K562 (cell line): ENCODE measurements at regions not wholly inside any gene's neighbourhood (a gene's known extent, or its start where the extent isn't known, plus 50 kb on each side); places are given as distances from the start of the nearest gene placed in this dataset.

ENCODE experiments used
- ATAC-seq: fragments of 200-7000 bp; cut with Tn5 transposase; 3 replicates; pipeline ENCODE4 v1.9.1; 2020; ENCODE audit warnings: moderate library complexity
- BruUV-seq: library from RNA; stranded (reverse); fragments of 400-500 nt; replicated peaks from 2 replicates; lab custom pipeline; 2021; lab: Mats Ljungman, UMichigan
- CTCF ChIA-PET: fragments of 300-600 bp; formaldehyde crosslinking; extraction: SDS; loops from one replicate; lab custom pipeline; 2021; ENCODE audit warnings: low intra/inter-chr PET ratio; lab: Yijun Ruan, JAX
- POLR2A ChIA-PET: fragments of 300-600, 350-650 bp; sonication (Branson Sonifier 250); formaldehyde crosslinking; extraction: SDS; loops from one replicate; lab custom pipeline; 2021; ENCODE audit warnings: antibody characterized with exemption, inconsistent platforms; lab: Yijun Ruan, JAX
- DNase-seq, 4 experiments: peaks; one replicate each; pipeline versions ENCODE4 v3.0.0 to v3.0.0-alpha.2; 2011 to 2018; ENCODE audit warnings: low spot score in 3 of 4, mixed read lengths in 3 of 4; ENCODE audit errors: extremely low read depth in 1 of 4
- FAIRE-seq: peaks from 2 replicates; lab custom pipeline; 2011; peaks lifted over from hg19 to GRCh38; lab: Jason Lieb, UNC
- H2AFZ ChIP-seq: 2 replicates; pipeline ENCODE4 v1.6.0; 2011; ENCODE audit warnings: low read depth, low read length, control low read depth, inconsistent platforms
- H3K27ac ChIP-seq: fragments of 200-600 bp; 3 replicates; pipeline ENCODE4 v1.8.0; 2011; ENCODE audit warnings: low read depth, mild to moderate bottlenecking, control low read depth, inconsistent platforms, low read length, moderate library complexity, mixed read lengths; ENCODE audit errors: extremely low read depth
- H3K27me3 ChIP-seq, 2 experiments: fragments of 300-600 bp in 1 of 2; 2 replicates in 1 of 2; 3 replicates in 1 of 2; pipeline versions ENCODE4 v1.6.0 to v1.8.0; 2011; ENCODE audit warnings: inconsistent platforms in 2 of 2, low read length in 2 of 2, mild to moderate bottlenecking in 1 of 2, mixed read lengths in 1 of 2, moderate library complexity in 1 of 2; ENCODE audit not compliant: control insufficient read depth in 2 of 2, insufficient read depth in 2 of 2
- H3K36me3 ChIP-seq: fragments of 300-600 bp; 3 replicates; pipeline ENCODE4 v1.8.0; 2011; ENCODE audit warnings: mild to moderate bottlenecking, low read length, inconsistent platforms; ENCODE audit not compliant: control insufficient read depth, insufficient read depth
- H3K4me1 ChIP-seq, 2 experiments: fragments of 200-600 bp in 1 of 2; replicated peaks in 1 of 2; 2 replicates in 1 of 2; 3 replicates in 1 of 2; pipeline versions ENCODE4 v1.5.1 to v1.8.0; 2011; ENCODE audit warnings: inconsistent platforms in 2 of 2, low read length in 2 of 2, mild to moderate bottlenecking in 1 of 2, mixed read lengths in 1 of 2, moderate library complexity in 1 of 2; ENCODE audit not compliant: control insufficient read depth in 2 of 2, insufficient read depth in 2 of 2
- H3K4me2 ChIP-seq: 2 replicates; pipeline ENCODE4 v1.6.1; 2011; ENCODE audit warnings: low read length, control low read depth, inconsistent platforms, mixed read lengths; ENCODE audit not compliant: insufficient read depth
- H3K4me3 ChIP-seq: fragments of 200-600 bp; sonication (generic), shearing (Covaris generic); 2 replicates; pipeline ENCODE4 v1.5.1; 2016; ENCODE audit warnings: control low read depth, inconsistent platforms
- H3K79me2 ChIP-seq: fragments of 200-600 bp; 3 replicates; pipeline ENCODE4 v1.8.0; 2011; ENCODE audit warnings: low read length, inconsistent platforms; ENCODE audit not compliant: control insufficient read depth, insufficient read depth
- H3K9ac ChIP-seq, 2 experiments: 2 replicates each; pipeline versions ENCODE4 v1.6.0 to v1.6.1; 2011; ENCODE audit warnings: low read depth in 2 of 2, low read length in 2 of 2, control low read depth in 1 of 2, inconsistent platforms in 1 of 2, mild to moderate bottlenecking in 1 of 2, mixed read lengths in 1 of 2; ENCODE audit not compliant: insufficient read depth in 1 of 2
- H3K9me1 ChIP-seq: one replicate; pipeline ENCODE4 v1.6.0; 2011; ENCODE audit warnings: inconsistent platforms, mild to moderate bottlenecking, low read length, moderate library complexity; ENCODE audit not compliant: control insufficient read depth, insufficient read depth
- H3K9me3 ChIP-seq: replicated peaks from 2 replicates; pipeline ENCODE4 v1.5.1; 2011; ENCODE audit warnings: low read depth, low read length, inconsistent platforms; ENCODE audit not compliant: control insufficient read depth, insufficient read depth
- H4K20me1 ChIP-seq: replicated peaks from 2 replicates; pipeline ENCODE4 v1.6.1; 2011; ENCODE audit warnings: low read length, inconsistent platforms, mixed read lengths; ENCODE audit not compliant: control insufficient read depth, insufficient read depth
- ARID1B ChIP-seq: fragments of 450-650 bp; IDR thresholded peaks from 2 replicates; pipeline ENCODE4 v1.6.1; 2016; ENCODE audit warnings: antibody characterized with exemption, mild to moderate bottlenecking, inconsistent platforms
- EHMT2 ChIP-seq: fragments of 450-650 bp; IDR thresholded peaks from 2 replicates; pipeline ENCODE4 v1.6.1; 2018; ENCODE audit warnings: antibody characterized with exemption
- GATAD2B ChIP-seq: fragments of 450-650 bp; IDR thresholded peaks from 2 replicates; pipeline ENCODE4 v1.6.1; 2017; ENCODE audit warnings: mild to moderate bottlenecking, borderline replicate concordance
- MIER1 ChIP-seq: fragments of 450-650 bp; IDR thresholded peaks from 2 replicates; pipeline ENCODE4 v1.6.1; 2016; ENCODE audit warnings: antibody characterized with exemption, mild to moderate bottlenecking, low read depth
- NUFIP1 ChIP-seq: fragments of 450-650 bp; IDR thresholded peaks from 2 replicates; pipeline ENCODE4 v1.6.1; 2018; ENCODE audit not compliant: partially characterized antibody
- PPARD ChIP-seq: fragments of 250-450 bp; sonication (Bioruptor Pico); IDR thresholded peaks from 2 replicates; pipeline ENCODE4 v1.8.0; 2022; ENCODE audit warnings: inconsistent platforms, mild to moderate bottlenecking, moderate library complexity
- RBBP5 ChIP-seq: fragments of 200-600 bp; sonication (generic); IDR thresholded peaks from 2 replicates; pipeline ENCODE4 v1.6.1; 2012; ENCODE audit warnings: borderline replicate concordance, mild to moderate bottlenecking, low read length, control low read depth, inconsistent platforms; ENCODE audit not compliant: insufficient read depth, poor library complexity, severe bottlenecking
- RBM34 ChIP-seq: fragments of 200-400 bp; formaldehyde crosslinking; IDR thresholded peaks from 2 replicates; pipeline ENCODE4 v1.6.1; 2018; ENCODE audit warnings: low read length, borderline replicate concordance; ENCODE audit not compliant: insufficient read depth
- ZNF124 ChIP-seq: sonication (generic); formaldehyde crosslinking; IDR thresholded peaks from 2 replicates; pipeline ENCODE4 v1.8.1; 2022; ENCODE audit warnings: missing genetic modification reagents
- WGBS: fragments of 100-300 bp; shearing (Covaris generic); methylation state at CpG from one replicate; pipeline ENCODE4 v1.1.6; 2016; ENCODE audit warnings: low coverage, mixed read lengths; ENCODE audit not compliant: insufficient coverage; ENCODE audit errors: missing lambda C conversion rate; 5-methylcytosine and 5-hydroxymethylcytosine counted together
- in situ Hi-C: fragments of 300-500 bp; cut with MboI; formaldehyde crosslinking; loops from 4 replicates; pipeline ENCODE4 v1.15.0; 2018; ENCODE audit warnings: inconsistent platforms, mixed read lengths
- intact Hi-C: fragments of 100-400 bp; cut with micrococcal nuclease; formaldehyde crosslinking; loops from 2 replicates; pipeline ENCODE4 v1.14.2; 2022
- TF ChIP-seq, protein P1 (sequence below): fragments of 450-650 bp; formaldehyde crosslinking; IDR thresholded peaks from 2 replicates; pipeline ENCODE4 v1.4.0; 2020; ENCODE audit warnings: mild to moderate bottlenecking
- TF ChIP-seq, protein P2 (sequence below): fragments of 250-450 bp; sonication (Bioruptor Pico); IDR thresholded peaks from 2 replicates; pipeline ENCODE4 v1.5.0; 2021; ENCODE audit warnings: mild to moderate bottlenecking, borderline replicate concordance
- TF ChIP-seq, protein P3 (sequence below), 2 experiments: fragments of 450-650 bp; formaldehyde crosslinking in 1 of 2; IDR thresholded peaks; 2 replicates each; pipeline versions ENCODE4 v1.4.0 to v1.6.1; 2014 to 2020; ENCODE audit warnings: mild to moderate bottlenecking in 2 of 2, borderline replicate concordance in 1 of 2, low read depth in 1 of 2

DNA sequence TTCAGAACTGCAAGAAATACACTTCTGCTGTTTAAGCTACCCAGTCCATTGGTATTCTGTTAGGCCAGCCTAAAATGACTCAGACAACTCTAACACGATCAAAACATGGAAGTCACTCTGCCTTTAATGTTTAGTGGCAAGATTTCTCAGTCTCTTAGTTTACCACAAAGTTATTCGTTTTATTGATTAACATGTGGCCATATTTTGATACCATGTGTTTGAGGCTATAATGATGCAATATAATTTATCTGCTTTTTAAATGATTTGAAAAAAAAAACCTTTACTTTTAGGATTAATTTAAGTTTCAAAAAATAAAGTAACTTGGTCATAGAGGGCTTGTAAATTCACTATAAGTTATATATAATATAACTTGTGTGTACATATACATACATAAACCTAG lies 223.4 kb downstream of the SPRY2 start:
- 0% methylated on average over 2 of the region's 2 CpGs for WGBS
- POLR2A ChIA-PET = no interaction called here
- intact Hi-C loops = no loop called here
- no peak for TF ChIP-seq NUFIP1
- TF ChIP-seq, protein P1, sequence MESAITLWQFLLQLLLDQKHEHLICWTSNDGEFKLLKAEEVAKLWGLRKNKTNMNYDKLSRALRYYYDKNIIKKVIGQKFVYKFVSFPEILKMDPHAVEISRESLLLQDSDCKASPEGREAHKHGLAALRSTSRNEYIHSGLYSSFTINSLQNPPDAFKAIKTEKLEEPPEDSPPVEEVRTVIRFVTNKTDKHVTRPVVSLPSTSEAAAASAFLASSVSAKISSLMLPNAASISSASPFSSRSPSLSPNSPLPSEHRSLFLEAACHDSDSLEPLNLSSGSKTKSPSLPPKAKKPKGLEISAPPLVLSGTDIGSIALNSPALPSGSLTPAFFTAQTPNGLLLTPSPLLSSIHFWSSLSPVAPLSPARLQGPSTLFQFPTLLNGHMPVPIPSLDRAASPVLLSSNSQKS = no peak
- TF ChIP-seq MIER1 = no peak
- no peak for TF ChIP-seq ZNF124 (CRISPR knock-in tag)
- TF ChIP-seq RBM34 = no peak
- no peak for TF ChIP-seq EHMT2
- TF ChIP-seq, protein P2, sequence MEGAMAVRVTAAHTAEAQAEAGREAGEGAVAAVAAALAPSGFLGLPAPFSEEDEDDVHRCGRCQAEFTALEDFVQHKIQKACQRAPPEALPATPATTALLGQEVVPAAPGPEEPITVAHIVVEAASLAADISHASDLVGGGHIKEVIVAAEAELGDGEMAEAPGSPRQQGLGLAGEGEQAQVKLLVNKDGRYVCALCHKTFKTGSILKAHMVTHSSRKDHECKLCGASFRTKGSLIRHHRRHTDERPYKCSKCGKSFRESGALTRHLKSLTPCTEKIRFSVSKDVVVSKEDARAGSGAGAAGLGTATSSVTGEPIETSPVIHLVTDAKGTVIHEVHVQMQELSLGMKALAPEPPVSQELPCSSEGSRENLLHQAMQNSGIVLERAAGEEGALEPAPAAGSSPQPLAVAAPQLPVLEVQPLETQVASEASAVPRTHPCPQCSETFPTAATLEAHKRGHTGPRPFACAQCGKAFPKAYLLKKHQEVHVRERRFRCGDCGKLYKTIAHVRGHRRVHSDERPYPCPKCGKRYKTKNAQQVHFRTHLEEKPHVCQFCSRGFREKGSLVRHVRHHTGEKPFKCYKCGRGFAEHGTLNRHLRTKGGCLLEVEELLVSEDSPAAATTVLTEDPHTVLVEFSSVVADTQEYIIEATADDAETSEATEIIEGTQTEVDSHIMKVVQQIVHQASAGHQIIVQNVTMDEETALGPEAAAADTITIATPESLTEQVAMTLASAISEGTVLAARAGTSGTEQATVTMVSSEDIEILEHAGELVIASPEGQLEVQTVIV = no peak
- TF ChIP-seq GATAD2B = no peak
- TF ChIP-seq RBBP5 = no peak
- no peak for TF ChIP-seq ARID1B
- no peak for TF ChIP-seq PPARD (CRISPR knock-in tag)
- TF ChIP-seq, protein P3, sequence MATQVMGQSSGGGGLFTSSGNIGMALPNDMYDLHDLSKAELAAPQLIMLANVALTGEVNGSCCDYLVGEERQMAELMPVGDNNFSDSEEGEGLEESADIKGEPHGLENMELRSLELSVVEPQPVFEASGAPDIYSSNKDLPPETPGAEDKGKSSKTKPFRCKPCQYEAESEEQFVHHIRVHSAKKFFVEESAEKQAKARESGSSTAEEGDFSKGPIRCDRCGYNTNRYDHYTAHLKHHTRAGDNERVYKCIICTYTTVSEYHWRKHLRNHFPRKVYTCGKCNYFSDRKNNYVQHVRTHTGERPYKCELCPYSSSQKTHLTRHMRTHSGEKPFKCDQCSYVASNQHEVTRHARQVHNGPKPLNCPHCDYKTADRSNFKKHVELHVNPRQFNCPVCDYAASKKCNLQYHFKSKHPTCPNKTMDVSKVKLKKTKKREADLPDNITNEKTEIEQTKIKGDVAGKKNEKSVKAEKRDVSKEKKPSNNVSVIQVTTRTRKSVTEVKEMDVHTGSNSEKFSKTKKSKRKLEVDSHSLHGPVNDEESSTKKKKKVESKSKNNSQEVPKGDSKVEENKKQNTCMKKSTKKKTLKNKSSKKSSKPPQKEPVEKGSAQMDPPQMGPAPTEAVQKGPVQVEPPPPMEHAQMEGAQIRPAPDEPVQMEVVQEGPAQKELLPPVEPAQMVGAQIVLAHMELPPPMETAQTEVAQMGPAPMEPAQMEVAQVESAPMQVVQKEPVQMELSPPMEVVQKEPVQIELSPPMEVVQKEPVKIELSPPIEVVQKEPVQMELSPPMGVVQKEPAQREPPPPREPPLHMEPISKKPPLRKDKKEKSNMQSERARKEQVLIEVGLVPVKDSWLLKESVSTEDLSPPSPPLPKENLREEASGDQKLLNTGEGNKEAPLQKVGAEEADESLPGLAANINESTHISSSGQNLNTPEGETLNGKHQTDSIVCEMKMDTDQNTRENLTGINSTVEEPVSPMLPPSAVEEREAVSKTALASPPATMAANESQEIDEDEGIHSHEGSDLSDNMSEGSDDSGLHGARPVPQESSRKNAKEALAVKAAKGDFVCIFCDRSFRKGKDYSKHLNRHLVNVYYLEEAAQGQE (IDR thresholded peaks at IDR 0.05; ENCODE audit: borderline replicate concordance) = no peak
- TF ChIP-seq, protein P3 (CRISPR knock-in tag; IDR thresholded peaks at IDR 0.05; ENCODE audit: low read depth) = no peak

More for the DNA sequence above, 223.4 kb downstream of the SPRY2 start:
- H3K27me3 ChIP-seq = no peaks in the 10 kb centered on the region
- H3K4me2 ChIP-seq = no peak overlapping the region
- no peaks in the 10 kb centered on the region for H4K20me1 ChIP-seq
- FAIRE-seq (no peak), DNase-seq (no peak), ATAC-seq (no peak)
- CTCF ChIA-PET = no interaction called here
- no peak overlapping the region for H2AFZ ChIP-seq
- H3K4me1 ChIP-seq = no peaks in the 10 kb centered on the region
- no peaks in the 10 kb centered on the region for H3K9me1 ChIP-seq
- no TSS peak for BruUV-seq
- H3K27ac ChIP-seq = no peak overlapping the region
- H3K9ac ChIP-seq = no peak overlapping the region
- in situ Hi-C loops = no loop called here
- H3K79me2 ChIP-seq = no peaks in the 10 kb centered on the region
- H3K4me3 ChIP-seq = no peak overlapping the region
- no peaks in the 10 kb centered on the region for H3K9me3 ChIP-seq
- H3K36me3 ChIP-seq = no peaks in the 10 kb centered on the region
